ENCODE measurements at regions not wholly inside any gene's neighbourhood (a gene's known extent, or its start where the extent isn't known, plus 50 kb on each side); places are given as distances from the start of the nearest gene placed in this dataset.

GRCh38 chr12:116650585-116651087 is 87.2 kb downstream of the SPRING1 start:
- TF ChIP-seq CTCF (IDR thresholded peaks at IDR 0.05) (no peak), ZFX (IDR thresholded peaks at IDR 0.05; ENCODE audit: borderline replicate concordance) (no peak)

GRCh38 chr12:116650062-116650461 is 87.8 kb downstream of the SPRING1 start:
- TF ChIP-seq CTCF (IDR thresholded peaks at IDR 0.05) = no peak
- H3K27ac ChIP-seq = no peak overlapping the region

More at GRCh38 chr12:116650585-116651087, 87.2 kb downstream of the SPRING1 start:
- H3K27ac ChIP-seq = no peak overlapping the region

GRCh38 chr12:116647813-116648212 is 88.6 kb downstream of the MAP1LC3B2 start:
- H3K27ac ChIP-seq = no peak overlapping the region
- no peak for TF ChIP-seq ZFX (IDR thresholded peaks at IDR 0.05; ENCODE audit: borderline replicate concordance)
- no peak for TF ChIP-seq CTCF (IDR thresholded peaks at IDR 0.05)

- H3K27ac ChIP-seq = no peak overlapping the region
- TF ChIP-seq ZFX (IDR thresholded peaks at IDR 0.05; ENCODE audit: borderline replicate concordance) = no peak
- TF ChIP-seq CTCF (IDR thresholded peaks at IDR 0.05) = no peak
Measured at GRCh38 chr12:116646901-116647300, 87.7 kb downstream of the MAP1LC3B2 start.

DNA sequence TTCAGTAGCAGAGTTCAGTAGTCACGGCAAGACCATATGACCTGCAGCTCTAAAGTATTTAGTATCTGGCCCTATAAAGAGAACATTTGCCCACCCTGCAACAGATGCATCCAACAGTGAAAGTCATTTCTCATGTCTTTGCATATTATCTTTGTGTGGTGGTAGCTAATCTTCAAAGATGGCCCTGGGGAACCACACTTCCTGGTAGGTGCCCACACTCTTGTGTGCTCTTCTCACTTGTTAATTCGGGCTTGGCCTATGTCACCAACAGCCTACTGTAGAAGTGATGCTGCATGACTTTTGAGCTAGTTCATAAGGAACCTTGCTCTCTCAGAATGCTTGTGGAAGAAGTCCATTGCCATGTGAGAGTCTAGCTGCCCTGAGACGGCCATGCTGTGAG is 85.6 kb downstream of the MAP1LC3B2 start:
- no peak overlapping the region for H3K27ac ChIP-seq
- TF ChIP-seq ZFX (IDR thresholded peaks at IDR 0.05; ENCODE audit: borderline replicate concordance) (no peak), CTCF (IDR thresholded peaks at IDR 0.05) (no peak)

DNA sequence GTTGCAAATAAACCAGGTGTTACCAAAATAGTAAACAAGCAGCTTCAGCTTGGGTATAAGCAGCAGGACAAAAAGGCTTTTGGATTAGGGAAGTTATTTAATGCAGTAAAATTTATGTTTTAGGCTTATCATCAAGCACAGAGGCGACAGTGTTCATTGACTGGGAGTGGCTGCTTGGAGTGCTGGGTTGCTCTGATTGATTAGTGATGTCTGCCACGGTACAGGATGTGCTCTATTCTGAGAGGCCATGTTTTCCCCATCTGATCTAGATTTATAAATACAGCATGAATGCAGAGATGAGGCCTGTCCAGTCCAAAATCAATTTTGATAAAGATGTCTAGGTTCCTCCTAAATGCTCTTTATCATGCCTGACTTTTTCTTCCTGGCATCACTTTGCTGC is 83.5 kb downstream of the MAP1LC3B2 start:
- TF ChIP-seq ZFX (IDR thresholded peaks at IDR 0.05; ENCODE audit: borderline replicate concordance) = no peak
- TF ChIP-seq CTCF (IDR thresholded peaks at IDR 0.05) = no peak

DNA sequence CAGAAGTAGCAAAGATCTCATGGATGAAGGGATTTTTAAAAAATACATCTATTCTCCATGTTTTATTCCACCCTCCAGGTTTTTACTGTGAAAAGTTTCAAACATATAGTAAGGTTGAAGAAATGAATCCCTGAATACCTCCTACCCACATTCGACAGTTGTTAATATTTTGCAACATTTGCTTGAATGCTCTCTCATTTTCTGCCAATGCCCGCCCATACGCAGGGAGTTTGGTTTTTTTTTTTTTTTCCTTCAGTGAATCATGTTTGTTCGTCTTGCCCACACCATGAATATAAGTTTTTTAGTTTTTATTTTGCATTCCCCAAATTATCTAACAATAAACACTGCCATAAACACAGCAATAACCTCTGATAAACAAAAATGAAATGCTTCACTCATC is 82.9 kb downstream of the MAP1LC3B2 start:
- no peak for TF ChIP-seq ZFX (IDR thresholded peaks at IDR 0.05; ENCODE audit: borderline replicate concordance)
- no peak for TF ChIP-seq CTCF (IDR thresholded peaks at IDR 0.05)
- no peak overlapping the region for H3K27ac ChIP-seq

More for the DNA sequence above, 83.5 kb downstream of the MAP1LC3B2 start:
- H3K27ac ChIP-seq = no peak overlapping the region

Measured in 22Rv1 (cell line).